DOHH2 (cell line): ENCODE measurements at regions not wholly inside any gene's neighbourhood (a gene's known extent, or its start where the extent isn't known, plus 50 kb on each side); places are given as distances from the start of the nearest gene placed in this dataset.

Experiments used
- H3F3A ChIP-seq: fragments of 200-600 bp; sonication (generic), shearing (Covaris generic); 2 replicates; pipeline ENCODE4 v1.6.0; 2016; ENCODE audit warnings: antibody characterized with exemption, mild to moderate bottlenecking; ENCODE audit not compliant: control insufficient read depth, insufficient read depth
- H3K27ac ChIP-seq: fragments of 200-600 bp; sonication (generic); 2 replicates; pipeline ENCODE4 v1.5.1; 2014; ENCODE audit warnings: low read depth, mild to moderate bottlenecking, low read length, moderate library complexity
- H3K27me3 ChIP-seq: fragments of 200-600 bp; sonication (generic); 2 replicates; pipeline ENCODE4 v1.6.1; 2014; ENCODE audit warnings: mild to moderate bottlenecking, low read length, mixed read lengths; ENCODE audit not compliant: control insufficient read depth
- H3K36me3 ChIP-seq: fragments of 200-600 bp; sonication (generic); 2 replicates; pipeline ENCODE4 v1.6.1; 2014; ENCODE audit warnings: mild to moderate bottlenecking, low read length, moderate library complexity, mixed read lengths; ENCODE audit not compliant: control insufficient read depth
- H3K4me1 ChIP-seq: fragments of 200-600 bp; sonication (generic); 2 replicates; pipeline ENCODE4 v1.6.1; 2014; ENCODE audit warnings: mild to moderate bottlenecking, low read length, mixed read lengths; ENCODE audit not compliant: control insufficient read depth
- H3K4me2 ChIP-seq: fragments of 200-600 bp; sonication (generic); 2 replicates; pipeline ENCODE4 v1.6.0; 2014; ENCODE audit warnings: mild to moderate bottlenecking, low read length, moderate library complexity
- H3K4me3 ChIP-seq: fragments of 200-600 bp; sonication (generic); 2 replicates; pipeline ENCODE4 v1.5.1; 2014; ENCODE audit warnings: mild to moderate bottlenecking, low read length, mixed read lengths
- H3K79me2 ChIP-seq: fragments of 200-600 bp; sonication (generic); 2 replicates; pipeline ENCODE4 v1.6.1; 2014; ENCODE audit warnings: mild to moderate bottlenecking, low read length, mixed read lengths; ENCODE audit not compliant: control insufficient read depth
- H3K9me2 ChIP-seq: fragments of 200-600 bp; sonication (generic); replicated peaks from 2 replicates; pipeline ENCODE4 v1.6.1; 2014; ENCODE audit warnings: mild to moderate bottlenecking, low read length, mixed read lengths; ENCODE audit not compliant: control insufficient read depth
- H3K9me3 ChIP-seq: fragments of 200-600 bp; sonication (generic); 2 replicates; pipeline ENCODE4 v1.6.1; 2014; ENCODE audit warnings: antibody characterized with exemption, low read length, mixed read lengths; ENCODE audit not compliant: control insufficient read depth, insufficient read depth
- H4K20me1 ChIP-seq: fragments of 200-600 bp; sonication (generic); 2 replicates; pipeline ENCODE4 v1.6.0; 2014; ENCODE audit warnings: low read depth, mild to moderate bottlenecking, antibody characterized with exemption, low read length, moderate library complexity; ENCODE audit not compliant: control insufficient read depth, insufficient read depth
- EZH2phosphoT487 ChIP-seq: fragments of 200-600 bp; sonication (generic); IDR thresholded peaks from 2 replicates; pipeline ENCODE4 v1.6.1; 2017; ENCODE audit warnings: borderline replicate concordance, mild to moderate bottlenecking, antibody characterized with exemption, low read length, moderate library complexity, mixed read lengths
- TF ChIP-seq, protein P1 (sequence below): fragments of 200-600 bp; sonication (generic); IDR thresholded peaks from one replicate; pipeline ENCODE4 v1.5.1; 2014; ENCODE audit warnings: antibody characterized with exemption, mild to moderate bottlenecking, low read depth, low read length; ENCODE audit not compliant: poor library complexity, severe bottlenecking

DNA sequence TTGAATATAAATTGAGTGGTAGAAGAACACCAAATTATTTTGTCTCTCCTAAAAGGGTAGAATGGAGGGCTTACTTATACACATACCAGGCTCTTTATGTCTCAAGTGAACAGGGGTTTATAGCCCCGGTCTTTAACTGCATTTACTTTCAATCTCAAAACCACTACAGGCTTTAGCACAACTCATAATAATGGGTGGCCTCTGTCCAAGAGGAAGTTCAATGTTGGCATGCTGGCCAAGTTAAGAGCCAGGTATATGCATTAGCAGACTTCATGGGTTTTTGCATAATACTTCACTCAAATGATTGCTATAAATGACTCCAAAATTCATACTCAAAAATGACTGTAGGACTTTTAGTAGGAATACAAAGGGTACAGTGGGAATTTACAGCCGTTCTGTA, 118.5 kb upstream of the OTUD4 start:
- no peak for TF ChIP-seq EZH2phosphoT487
- TF ChIP-seq, protein P1, sequence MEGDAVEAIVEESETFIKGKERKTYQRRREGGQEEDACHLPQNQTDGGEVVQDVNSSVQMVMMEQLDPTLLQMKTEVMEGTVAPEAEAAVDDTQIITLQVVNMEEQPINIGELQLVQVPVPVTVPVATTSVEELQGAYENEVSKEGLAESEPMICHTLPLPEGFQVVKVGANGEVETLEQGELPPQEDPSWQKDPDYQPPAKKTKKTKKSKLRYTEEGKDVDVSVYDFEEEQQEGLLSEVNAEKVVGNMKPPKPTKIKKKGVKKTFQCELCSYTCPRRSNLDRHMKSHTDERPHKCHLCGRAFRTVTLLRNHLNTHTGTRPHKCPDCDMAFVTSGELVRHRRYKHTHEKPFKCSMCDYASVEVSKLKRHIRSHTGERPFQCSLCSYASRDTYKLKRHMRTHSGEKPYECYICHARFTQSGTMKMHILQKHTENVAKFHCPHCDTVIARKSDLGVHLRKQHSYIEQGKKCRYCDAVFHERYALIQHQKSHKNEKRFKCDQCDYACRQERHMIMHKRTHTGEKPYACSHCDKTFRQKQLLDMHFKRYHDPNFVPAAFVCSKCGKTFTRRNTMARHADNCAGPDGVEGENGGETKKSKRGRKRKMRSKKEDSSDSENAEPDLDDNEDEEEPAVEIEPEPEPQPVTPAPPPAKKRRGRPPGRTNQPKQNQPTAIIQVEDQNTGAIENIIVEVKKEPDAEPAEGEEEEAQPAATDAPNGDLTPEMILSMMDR, result no peak
- no peak overlapping the region for H3K4me3 ChIP-seq
- H3K4me1 ChIP-seq, result peaks cover 9% of the 10 kb centered on the region
- no peaks in the 10 kb centered on the region for H3K27me3 ChIP-seq
- no peaks in the 10 kb centered on the region for H3K79me2 ChIP-seq
- no peaks in the 10 kb centered on the region for H3K9me2 ChIP-seq
- H3F3A ChIP-seq, result no peaks in the 10 kb centered on the region
- H3K36me3 ChIP-seq, result no peaks in the 10 kb centered on the region
- H3K27ac ChIP-seq, result no peak overlapping the region
- H3K4me2 ChIP-seq, result no peak overlapping the region
- H4K20me1 ChIP-seq, result no peaks in the 10 kb centered on the region
- H3K9me3 ChIP-seq, result no peaks in the 10 kb centered on the region

GRCh38 chr4:145297556-145297955, 117.2 kb upstream of the OTUD4 start:
- H3K79me2 ChIP-seq, result no peaks in the 10 kb centered on the region
- H3K27ac ChIP-seq, result no peak overlapping the region
- H3K27me3 ChIP-seq, result no peaks in the 10 kb centered on the region
- H4K20me1 ChIP-seq, result no peaks in the 10 kb centered on the region
- H3K4me1 ChIP-seq, result peaks cover 9% of the 10 kb centered on the region
- no peaks in the 10 kb centered on the region for H3K9me2 ChIP-seq
- H3K36me3 ChIP-seq, result no peaks in the 10 kb centered on the region
- H3K4me3 ChIP-seq, result no peak overlapping the region
- no peaks in the 10 kb centered on the region for H3K9me3 ChIP-seq
- no peak overlapping the region for H3K4me2 ChIP-seq
- TF ChIP-seq EZH2phosphoT487, result no peak
- TF ChIP-seq, protein P1, result no peak
- no peaks in the 10 kb centered on the region for H3F3A ChIP-seq

- H3K9me2 ChIP-seq, result no peaks in the 10 kb centered on the region
- no peaks in the 10 kb centered on the region for H3K36me3 ChIP-seq
- no peaks in the 10 kb centered on the region for H3K79me2 ChIP-seq
- H3F3A ChIP-seq, result no peaks in the 10 kb centered on the region
- H3K9me3 ChIP-seq, result no peaks in the 10 kb centered on the region
- H3K27ac ChIP-seq, result no peak overlapping the region
- TF ChIP-seq, protein P1, result no peak
- TF ChIP-seq EZH2phosphoT487, result no peak
- no peaks in the 10 kb centered on the region for H4K20me1 ChIP-seq
- H3K4me2 ChIP-seq, result no peak overlapping the region
- no peaks in the 10 kb centered on the region for H3K27me3 ChIP-seq
- no peak overlapping the region for H3K4me3 ChIP-seq
- H3K4me1 ChIP-seq, result peaks cover 9% of the 10 kb centered on the region
Measured at GRCh38 chr4:145295547-145295946, 115.2 kb upstream of the OTUD4 start.

- H3K4me3 ChIP-seq, result no peak overlapping the region
- H3K79me2 ChIP-seq, result no peaks in the 10 kb centered on the region
- H3K9me3 ChIP-seq, result no peaks in the 10 kb centered on the region
- no peak for TF ChIP-seq EZH2phosphoT487
- TF ChIP-seq, protein P1, result no peak
- H4K20me1 ChIP-seq, result no peaks in the 10 kb centered on the region
- H3F3A ChIP-seq, result no peaks in the 10 kb centered on the region
- H3K27ac ChIP-seq, result no peak overlapping the region
- H3K27me3 ChIP-seq, result no peaks in the 10 kb centered on the region
- H3K4me2 ChIP-seq, result no peak overlapping the region
- H3K9me2 ChIP-seq, result no peaks in the 10 kb centered on the region
- H3K4me1 ChIP-seq, result peaks cover 9% of the 10 kb centered on the region
- no peaks in the 10 kb centered on the region for H3K36me3 ChIP-seq
Measured at GRCh38 chr4:145295122-145295521, 114.7 kb upstream of the OTUD4 start.
